Activated CD4-positive, alpha-beta memory T cell treated with anti-CD3 and anti-CD28 coated beads for 36 hours (primary cell): ENCODE measurements at regions not wholly inside any gene's neighbourhood (a gene's known extent, or its start where the extent isn't known, plus 50 kb on each side); places are given as distances from the start of the nearest gene placed in this dataset.

Experiments used
- CTCF ChIA-PET: fragments of 350-600 bp; sonication (Branson Sonifier 250); formaldehyde crosslinking; loops from one replicate; lab custom pipeline; 2021; ENCODE audit warnings: antibody characterized with exemption, inconsistent platforms; lab: Charles Lee
- POLR2A ChIA-PET: fragments of 350-600 bp; sonication (Branson Sonifier 250); formaldehyde crosslinking; loops from one replicate; lab custom pipeline; 2021; ENCODE audit warnings: antibody characterized with exemption; lab: Charles Lee
- DNase-seq: peaks from one replicate; pipeline ENCODE4 v3.0.0-alpha.2; 2020
- H3K27ac Mint-ChIP-seq: one replicate; pipeline ENCODE4 v1.8.0; 2021; ENCODE audit warnings: mixed read lengths
- H3K27me3 Mint-ChIP-seq: one replicate; pipeline ENCODE4 v1.8.0; 2021; ENCODE audit warnings: mixed read lengths
- H3K36me3 Mint-ChIP-seq: one replicate; pipeline ENCODE4 v1.8.0; 2021; ENCODE audit warnings: mixed read lengths
- H3K4me1 Mint-ChIP-seq: one replicate; pipeline ENCODE4 v1.8.0; 2021; ENCODE audit warnings: low read depth, mixed read lengths
- H3K4me3 Mint-ChIP-seq: one replicate; pipeline ENCODE4 v1.8.0; 2021; ENCODE audit warnings: mild to moderate bottlenecking, mixed read lengths
- H3K9me3 Mint-ChIP-seq: one replicate; pipeline ENCODE4 v1.8.0; 2021; ENCODE audit warnings: mixed read lengths
- intact Hi-C: fragments of 100-400 bp; cut with micrococcal nuclease; formaldehyde crosslinking; loops from one replicate; pipeline ENCODE4 v1.15.1; 2023

- intact Hi-C loops, result no loop called here
- Mint-ChIP-seq H3K27me3 (no peaks in the 10 kb centered on the region), H3K9me3 (peaks cover 17% of the 10 kb centered on the region), H3K36me3 (no peaks in the 10 kb centered on the region), H3K4me1 (no peaks in the 10 kb centered on the region), H3K27ac (no peak overlapping the region), H3K4me3 (no peak overlapping the region)
- no peak for DNase-seq
- ChIA-PET POLR2A (no interaction called here), CTCF (no interaction called here)
These were observed 88.1 kb upstream of the NAV3 start for GRCh38 chr12:77742631-77743030.

GRCh38 chr12:77741974-77742517 lies 88.6 kb upstream of the NAV3 start:
- ChIA-PET CTCF (no interaction called here), POLR2A (no interaction called here)
- Mint-ChIP-seq H3K9me3 (peaks cover 20% of the 10 kb centered on the region), H3K36me3 (no peaks in the 10 kb centered on the region), H3K4me1 (no peaks in the 10 kb centered on the region), H3K27me3 (no peaks in the 10 kb centered on the region), H3K27ac (no peak overlapping the region), H3K4me3 (no peak overlapping the region)
- no peak for DNase-seq
- intact Hi-C loops, result no loop called here

GRCh38 chr12:77736219-77736965 lies 94.3 kb upstream of the NAV3 start:
- Mint-ChIP-seq H3K36me3 (no peaks in the 10 kb centered on the region), H3K4me3 (no peak overlapping the region), H3K27ac (no peak overlapping the region), H3K4me1 (no peaks in the 10 kb centered on the region), H3K9me3 (peaks cover 18% of the 10 kb centered on the region), H3K27me3 (no peaks in the 10 kb centered on the region)
- DNase-seq, result no peak
- intact Hi-C loops, result no loop called here
- ChIA-PET POLR2A (no interaction called here), CTCF (no interaction called here)

GRCh38 chr12:77734214-77734883 lies 96.3 kb upstream of the NAV3 start:
- Mint-ChIP-seq H3K27me3 (no peaks in the 10 kb centered on the region), H3K27ac (no peak overlapping the region), H3K9me3 (peaks cover 16% of the 10 kb centered on the region), H3K36me3 (no peaks in the 10 kb centered on the region), H3K4me3 (no peak overlapping the region), H3K4me1 (no peaks in the 10 kb centered on the region)
- no peak for DNase-seq
- intact Hi-C loops, result no loop called here
- POLR2A ChIA-PET, result no interaction called here
- CTCF ChIA-PET, result no interaction called here

- POLR2A ChIA-PET, result no interaction called here
These were observed 102.7 kb upstream of the NAV3 start for GRCh38 chr12:77728018-77728417.

DNA sequence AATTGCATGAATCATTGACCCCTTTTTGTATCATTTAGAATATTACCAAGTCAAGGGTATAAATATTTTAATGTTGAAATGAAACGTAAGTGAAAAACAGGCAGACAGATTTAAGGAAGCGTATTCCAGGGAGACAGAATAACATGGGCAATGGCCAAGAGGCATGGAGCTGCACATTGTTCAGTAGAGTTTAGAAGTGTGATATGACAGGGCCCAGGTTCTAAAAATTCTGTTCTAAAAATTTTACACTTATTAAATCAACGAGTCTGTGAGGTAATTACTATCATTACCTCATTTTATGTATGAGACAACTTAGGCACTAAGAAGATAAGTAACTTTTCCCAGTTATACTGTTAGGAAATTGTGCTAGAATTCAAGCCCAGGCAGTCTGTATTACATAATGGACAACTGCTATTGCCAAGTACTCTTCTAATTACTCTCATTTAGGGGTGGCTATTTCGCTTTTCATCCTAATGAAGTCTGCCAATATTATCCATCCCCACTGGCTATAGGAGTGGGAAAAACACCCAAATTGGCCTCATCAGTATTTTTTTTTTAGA lies 103.2 kb upstream of the NAV3 start:
- DNase-seq, result no peak
- POLR2A ChIA-PET, result no interaction called here
- no peaks in the 10 kb centered on the region for H3K4me1 Mint-ChIP-seq
- no peaks in the 10 kb centered on the region for H3K27me3 Mint-ChIP-seq
- CTCF ChIA-PET, result no interaction called here
- no peak overlapping the region for H3K27ac Mint-ChIP-seq
- intact Hi-C loops, result no loop called here
- H3K36me3 Mint-ChIP-seq, result no peaks in the 10 kb centered on the region
- no peak overlapping the region for H3K4me3 Mint-ChIP-seq
- H3K9me3 Mint-ChIP-seq, result peaks cover 9% of the 10 kb centered on the region

More at GRCh38 chr12:77728018-77728417, 102.7 kb upstream of the NAV3 start:
- Mint-ChIP-seq H3K27ac (no peak overlapping the region), H3K27me3 (no peaks in the 10 kb centered on the region), H3K9me3 (peaks cover 9% of the 10 kb centered on the region), H3K4me3 (no peak overlapping the region), H3K4me1 (no peaks in the 10 kb centered on the region), H3K36me3 (no peaks in the 10 kb centered on the region)
- no peak for DNase-seq
- CTCF ChIA-PET, result no interaction called here
- intact Hi-C loops, result no loop called here

- Mint-ChIP-seq H3K27ac (no peak overlapping the region), H3K4me3 (no peak overlapping the region), H3K27me3 (no peaks in the 10 kb centered on the region), H3K36me3 (no peaks in the 10 kb centered on the region), H3K9me3 (peaks cover 11% of the 10 kb centered on the region), H3K4me1 (no peaks in the 10 kb centered on the region)
- no peak for DNase-seq
- CTCF ChIA-PET, result no interaction called here
- POLR2A ChIA-PET, result no interaction called here
- intact Hi-C loops, result no loop called here
These were observed 105.1 kb upstream of the NAV3 start for GRCh38 chr12:77725611-77726010.

DNA sequence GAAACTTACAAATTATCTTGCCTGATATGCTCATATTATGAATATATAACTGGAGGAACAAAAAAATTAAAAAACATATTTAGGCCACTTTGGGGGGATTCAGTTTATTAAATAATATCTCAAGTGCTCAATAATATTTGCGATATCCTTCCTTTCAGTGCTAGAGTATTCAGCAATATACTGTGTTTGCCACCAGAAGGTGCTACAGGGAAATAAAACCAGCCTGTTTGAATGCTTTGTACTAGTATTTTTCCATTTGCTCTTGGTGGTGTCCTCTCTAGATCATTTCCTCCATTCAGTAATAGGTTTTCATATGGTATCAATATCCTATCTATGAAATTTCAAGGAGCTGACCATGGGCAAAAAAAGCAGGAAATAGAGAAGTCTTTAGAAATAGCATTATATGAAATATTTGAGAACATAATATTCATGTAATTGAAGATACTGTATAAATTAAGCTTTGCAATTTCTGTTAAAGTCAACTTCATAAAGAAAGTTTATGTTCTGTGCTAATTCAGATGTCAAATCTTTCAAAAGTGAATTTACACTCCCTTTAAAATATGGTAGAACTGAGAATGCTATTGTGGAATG lies 106.2 kb upstream of the NAV3 start:
- DNase-seq, result no peak
- CTCF ChIA-PET, result no interaction called here
- Mint-ChIP-seq H3K9me3 (peaks cover 13% of the 10 kb centered on the region), H3K27ac (no peak overlapping the region), H3K27me3 (no peaks in the 10 kb centered on the region), H3K36me3 (no peaks in the 10 kb centered on the region), H3K4me1 (no peaks in the 10 kb centered on the region), H3K4me3 (no peak overlapping the region)
- POLR2A ChIA-PET, result no interaction called here
- intact Hi-C loops, result no loop called here

GRCh38 chr12:77723308-77723707 lies 107.4 kb upstream of the NAV3 start:
- H3K9me3 Mint-ChIP-seq, result peaks cover 17% of the 10 kb centered on the region
- H3K36me3 Mint-ChIP-seq, result no peaks in the 10 kb centered on the region
- ChIA-PET CTCF (no interaction called here), POLR2A (no interaction called here)
- no peaks in the 10 kb centered on the region for H3K27me3 Mint-ChIP-seq
- no peaks in the 10 kb centered on the region for H3K4me1 Mint-ChIP-seq
- H3K27ac Mint-ChIP-seq, result no peak overlapping the region
- no peak overlapping the region for H3K4me3 Mint-ChIP-seq
- DNase-seq, result no peak
- intact Hi-C loops, result no loop called here

DNA sequence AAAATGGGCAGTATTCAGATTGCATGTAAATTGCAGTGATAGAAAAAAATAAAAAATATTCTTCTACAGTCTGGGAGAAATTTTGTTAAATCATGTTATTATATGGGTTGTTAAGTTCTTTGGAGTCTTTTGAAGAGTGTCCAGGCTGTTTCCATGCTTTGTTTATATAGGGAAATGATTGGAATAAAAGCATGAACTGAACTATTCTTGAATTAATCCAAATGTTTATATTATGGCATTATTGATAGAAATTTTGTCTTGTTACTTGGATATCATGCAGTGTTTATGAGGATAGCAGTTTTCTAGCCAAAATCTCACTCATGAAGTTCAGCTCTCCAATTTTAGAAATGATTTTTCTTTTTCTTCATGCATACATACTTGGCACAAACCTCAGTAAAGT lies 108.2 kb upstream of the NAV3 start:
- H3K27me3 Mint-ChIP-seq, result no peaks in the 10 kb centered on the region
- H3K27ac Mint-ChIP-seq, result no peak overlapping the region
- no peak overlapping the region for H3K4me3 Mint-ChIP-seq
- POLR2A ChIA-PET, result no interaction called here
- H3K36me3 Mint-ChIP-seq, result no peaks in the 10 kb centered on the region
- CTCF ChIA-PET, result no interaction called here
- intact Hi-C loops, result no loop called here
- H3K4me1 Mint-ChIP-seq, result no peaks in the 10 kb centered on the region
- peaks cover 19% of the 10 kb centered on the region for H3K9me3 Mint-ChIP-seq
- no peak for DNase-seq

- Mint-ChIP-seq H3K27ac (no peak overlapping the region), H3K4me3 (no peak overlapping the region), H3K27me3 (no peaks in the 10 kb centered on the region), H3K4me1 (no peaks in the 10 kb centered on the region), H3K36me3 (no peaks in the 10 kb centered on the region), H3K9me3 (peaks cover 10% of the 10 kb centered on the region)
- ChIA-PET CTCF (no interaction called here), POLR2A (no interaction called here)
- intact Hi-C loops, result no loop called here
- DNase-seq, result no peak
These were observed 110.4 kb upstream of the NAV3 start for GRCh38 chr12:77720258-77720657.

DNA sequence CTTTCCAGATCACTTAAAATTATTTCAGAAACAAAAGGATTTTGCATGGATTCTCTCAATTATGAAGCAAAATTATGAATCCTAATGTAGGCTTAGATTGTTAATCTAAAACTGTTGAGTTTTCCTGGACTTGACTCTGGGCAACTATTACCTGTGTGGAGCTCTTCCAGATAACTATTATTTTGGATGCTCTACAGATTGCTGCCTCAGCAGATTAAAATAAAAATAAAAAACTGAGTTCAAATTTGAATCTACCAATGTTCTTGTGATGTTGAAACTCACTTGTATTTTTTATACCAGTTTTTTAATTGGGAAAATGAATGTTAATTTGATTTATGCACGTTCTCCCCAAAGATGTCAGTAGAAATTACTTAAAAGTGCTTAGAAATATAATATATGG lies 120.5 kb upstream of the NAV3 start:
- H3K27ac Mint-ChIP-seq, result no peak overlapping the region
- H3K9me3 Mint-ChIP-seq, result peaks cover 8% of the 10 kb centered on the region
- H3K27me3 Mint-ChIP-seq, result no peaks in the 10 kb centered on the region
- DNase-seq, result no peak
- H3K36me3 Mint-ChIP-seq, result no peaks in the 10 kb centered on the region
- ChIA-PET POLR2A (no interaction called here), CTCF (no interaction called here)
- H3K4me1 Mint-ChIP-seq, result no peaks in the 10 kb centered on the region
- intact Hi-C loops, result no loop called here
- no peak overlapping the region for H3K4me3 Mint-ChIP-seq
